HCT116 (cell line): ENCODE measurements at regions not wholly inside any gene's neighbourhood (a gene's known extent, or its start where the extent isn't known, plus 50 kb on each side); places are given as distances from the start of the nearest gene placed in this dataset.

Source experiments
- ATAC-seq: fragments of 200-7000 bp; cut with Tn5 transposase; 2 replicates; pipeline ENCODE4 v1.9.1; 2020; ENCODE audit warnings: mild to moderate bottlenecking, moderate library complexity
- BruUV-seq: library from RNA; stranded (reverse); fragments of 400-500 nt; replicated peaks from 2 replicates; lab custom pipeline; 2021; lab: Mats Ljungman, UMichigan
- CTCF ChIA-PET: fragments of 300-600 bp; sonication (Branson Sonifier 250); formaldehyde crosslinking; loops from one replicate; lab custom pipeline; 2021; ENCODE audit warnings: antibody characterized with exemption; lab: Charles Lee
- POLR2A ChIA-PET: fragments of 300-600, 350-600 bp; sonication (Branson Sonifier 250); formaldehyde crosslinking; loops from one replicate; lab custom pipeline; 2021; ENCODE audit warnings: antibody characterized with exemption; lab: Charles Lee
- RAD21 ChIA-PET, 2 experiments: fragments of 300-600 bp; sonication (Branson Sonifier 250); formaldehyde crosslinking; loops; one replicate each; lab custom pipeline; 2023; ENCODE audit warnings: low total read pairs in 2 of 2; ENCODE audit not compliant: uncharacterized antibody in 2 of 2, unreplicated experiment in 2 of 2, low non-redundant PET in 1 of 2; lab: Charles Lee
- DNase-seq: peaks from one replicate; pipeline ENCODE4 v3.0.0-alpha.2; 2010; ENCODE audit warnings: low read depth, low spot score
- H2AFZ ChIP-seq: fragments of 200-600 bp; shearing (Covaris generic), sonication (generic); 2 replicates; pipeline ENCODE4 v1.6.1; 2017; ENCODE audit warnings: low read depth, mixed run types, mixed read lengths, antibody characterized with exemption, low read length; ENCODE audit not compliant: poor library complexity, severe bottlenecking
- H3K27ac ChIP-seq: 2 replicates; pipeline ENCODE4 v1.5.1; 2012; ENCODE audit warnings: low read depth, low read length
- H3K27me3 ChIP-seq: fragments of 200-600 bp; sonication (generic); 2 replicates; pipeline ENCODE4 v1.6.1; 2016; ENCODE audit warnings: mixed run types, low read length, mixed read lengths; ENCODE audit not compliant: insufficient read depth
- H3K36me3 ChIP-seq, 2 experiments: fragments of 200-500 bp in 1 of 2; fragments of 200-600 bp in 1 of 2; sonication (Bioruptor generic) in 1 of 2; sonication (generic) in 1 of 2; 2 replicates each; pipeline versions ENCODE4 v1.5.1 to v1.6.1; 2014 to 2016; ENCODE audit warnings: low read length in 2 of 2, inconsistent platforms in 1 of 2, mixed read lengths in 1 of 2, mixed run types in 1 of 2; ENCODE audit not compliant: insufficient read depth in 2 of 2, control insufficient read depth in 1 of 2
- H3K4me1 ChIP-seq, 2 experiments: fragments of 200-600 bp in 1 of 2; sonication (generic) in 1 of 2; 2 replicates each; pipeline versions ENCODE4 v1.5.1 to v1.6.1; 2012 to 2017; ENCODE audit warnings: low read length in 2 of 2, inconsistent platforms in 1 of 2, mild to moderate bottlenecking in 1 of 2, mixed read lengths in 1 of 2, mixed run types in 1 of 2, moderate library complexity in 1 of 2; ENCODE audit not compliant: insufficient read depth in 2 of 2, control insufficient read depth in 1 of 2
- H3K4me2 ChIP-seq: fragments of 200-600 bp; sonication (generic); 2 replicates; pipeline ENCODE4 v1.6.1; 2017; ENCODE audit warnings: mixed run types, low read length, mixed read lengths
- H3K4me3 ChIP-seq, 2 experiments: fragments of 200-600 bp in 1 of 2; sonication (generic) in 1 of 2; replicated peaks in 1 of 2; 2 replicates each; pipeline ENCODE4 v1.5.1; 2011 to 2016; ENCODE audit warnings: low read length in 2 of 2, control low read depth in 1 of 2, low read depth in 1 of 2, mild to moderate bottlenecking in 1 of 2, mixed read lengths in 1 of 2, mixed run types in 1 of 2
- H3K79me2 ChIP-seq: fragments of 200-600 bp; sonication (generic); 2 replicates; pipeline ENCODE4 v1.6.1; 2017; ENCODE audit warnings: mild to moderate bottlenecking, mixed run types, low read length, moderate library complexity, mixed read lengths; ENCODE audit not compliant: insufficient read depth
- H3K9ac ChIP-seq: fragments of 200-600 bp; sonication (generic); 2 replicates; pipeline ENCODE4 v1.6.1; 2016; ENCODE audit warnings: low read length, mixed read lengths
- H3K9me2 ChIP-seq: fragments of 200-600 bp; sonication (generic), shearing (Covaris generic); 2 replicates; pipeline ENCODE4 v1.6.1; 2017; ENCODE audit warnings: mixed run types, mild to moderate bottlenecking, moderate library complexity; ENCODE audit not compliant: insufficient read depth
- H3K9me3 ChIP-seq, 2 experiments: fragments of 200-500 bp in 1 of 2; fragments of 200-600 bp in 1 of 2; sonication (Bioruptor generic) in 1 of 2; sonication (generic) in 1 of 2; 2 replicates each; pipeline ENCODE4 v1.6.1; 2014 to 2017; ENCODE audit warnings: low read length in 2 of 2, mixed read lengths in 2 of 2, inconsistent platforms in 1 of 2, low read depth in 1 of 2, mild to moderate bottlenecking in 1 of 2, mixed run types in 1 of 2, moderate library complexity in 1 of 2; ENCODE audit not compliant: control insufficient read depth in 1 of 2, insufficient read depth in 1 of 2
- H4K20me1 ChIP-seq: fragments of 200-600 bp; sonication (generic), shearing (Covaris generic); 2 replicates; pipeline ENCODE4 v1.6.1; 2017; ENCODE audit warnings: mixed run types, mild to moderate bottlenecking, moderate library complexity; ENCODE audit not compliant: insufficient read depth
- EGR1 ChIP-seq: IDR thresholded peaks from 2 replicates; pipeline ENCODE4 v1.6.1; 2012; ENCODE audit warnings: low read depth
- ELF1 ChIP-seq: IDR thresholded peaks from 2 replicates; pipeline ENCODE4 v1.6.1; 2012; ENCODE audit warnings: low read depth, borderline replicate concordance
- SRF ChIP-seq: IDR thresholded peaks from 2 replicates; pipeline ENCODE4 v1.6.1; 2012; ENCODE audit warnings: low read depth
- YY1 ChIP-seq: IDR thresholded peaks from 2 replicates; pipeline ENCODE4 v1.6.1; 2011; ENCODE audit warnings: low read length, low read depth, moderate library complexity, mild to moderate bottlenecking; ENCODE audit not compliant: insufficient replicate concordance; ENCODE audit errors: extremely low read depth
- ZNF274 ChIP-seq: fragments of 200-500 bp; sonication (Bioruptor generic); IDR thresholded peaks from 2 replicates; pipeline ENCODE4 v1.6.1; 2014; ENCODE audit warnings: mild to moderate bottlenecking, low read depth, low read length, inconsistent platforms
- intact Hi-C: fragments of 100-400 bp; cut with micrococcal nuclease; formaldehyde crosslinking; loops from 2 replicates; pipeline ENCODE4 v1.10.0; 2022
- TF ChIP-seq, protein P1 (sequence below): IDR thresholded peaks from 2 replicates; pipeline ENCODE4 v1.6.1; 2011; ENCODE audit warnings: mild to moderate bottlenecking, low read length, moderate library complexity; ENCODE audit not compliant: insufficient replicate concordance; ENCODE audit errors: extremely low read depth
- TF ChIP-seq, protein P2 (sequence below), 3 experiments: fragments of 200-600 bp in 1 of 3; sonication (generic) in 1 of 3; IDR thresholded peaks in 2 of 3; conservative IDR thresholded peaks in 1 of 3; 2 replicates each; pipeline ENCODE4 v1.5.1; 2012 to 2017; ENCODE audit warnings: low read depth in 2 of 3, low read length in 2 of 3, antibody characterized with exemption in 1 of 3, borderline replicate concordance in 1 of 3, control low read depth in 1 of 3, mild to moderate bottlenecking in 1 of 3, mixed read lengths in 1 of 3, mixed run types in 1 of 3, moderate library complexity in 1 of 3; ENCODE audit not compliant: insufficient read depth in 1 of 3
- TF ChIP-seq, protein P3 (sequence below): IDR thresholded peaks from 2 replicates; pipeline ENCODE4 v1.6.1; 2012; ENCODE audit warnings: low read depth

DNA sequence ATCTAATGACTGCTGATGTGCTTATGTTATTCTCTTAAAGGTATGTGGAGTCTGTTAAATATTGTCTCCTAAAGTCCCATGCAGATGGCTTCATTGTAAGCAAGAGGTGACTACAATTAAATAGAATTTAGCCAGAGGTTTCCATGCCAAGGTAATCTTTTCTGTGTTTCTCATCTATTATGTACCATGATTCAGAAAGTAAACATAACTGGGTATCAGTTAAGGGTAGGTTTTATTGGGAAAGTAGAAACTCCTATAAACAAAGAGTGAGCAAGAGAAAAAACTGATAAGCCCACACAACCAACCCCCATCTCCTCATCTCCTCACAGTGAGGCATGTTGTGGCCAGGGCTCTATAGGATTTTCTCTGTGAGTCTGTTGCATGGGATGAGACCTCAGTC is 611.7 kb downstream of the SNAPC1 start:
- no peak for ATAC-seq
- no peaks in the 10 kb centered on the region for H3K4me1 ChIP-seq
- no peaks in the 10 kb centered on the region for H3K9me2 ChIP-seq
- ChIA-PET RAD21 (no interaction called here), CTCF (no interaction called here), POLR2A (no interaction called here)
- no peak for DNase-seq
- no peaks in the 10 kb centered on the region for H4K20me1 ChIP-seq
- H3K27ac ChIP-seq: no peak overlapping the region
- no peak overlapping the region for H3K4me2 ChIP-seq
- no peak overlapping the region for H2AFZ ChIP-seq
- no peaks in the 10 kb centered on the region for H3K79me2 ChIP-seq
- no peak overlapping the region for H3K4me3 ChIP-seq
- no TSS peak for BruUV-seq
- H3K9me3 ChIP-seq: no peaks in the 10 kb centered on the region; a peak in 2 of 4 replicates
- H3K27me3 ChIP-seq: no peaks in the 10 kb centered on the region
- TF ChIP-seq, protein P1, sequence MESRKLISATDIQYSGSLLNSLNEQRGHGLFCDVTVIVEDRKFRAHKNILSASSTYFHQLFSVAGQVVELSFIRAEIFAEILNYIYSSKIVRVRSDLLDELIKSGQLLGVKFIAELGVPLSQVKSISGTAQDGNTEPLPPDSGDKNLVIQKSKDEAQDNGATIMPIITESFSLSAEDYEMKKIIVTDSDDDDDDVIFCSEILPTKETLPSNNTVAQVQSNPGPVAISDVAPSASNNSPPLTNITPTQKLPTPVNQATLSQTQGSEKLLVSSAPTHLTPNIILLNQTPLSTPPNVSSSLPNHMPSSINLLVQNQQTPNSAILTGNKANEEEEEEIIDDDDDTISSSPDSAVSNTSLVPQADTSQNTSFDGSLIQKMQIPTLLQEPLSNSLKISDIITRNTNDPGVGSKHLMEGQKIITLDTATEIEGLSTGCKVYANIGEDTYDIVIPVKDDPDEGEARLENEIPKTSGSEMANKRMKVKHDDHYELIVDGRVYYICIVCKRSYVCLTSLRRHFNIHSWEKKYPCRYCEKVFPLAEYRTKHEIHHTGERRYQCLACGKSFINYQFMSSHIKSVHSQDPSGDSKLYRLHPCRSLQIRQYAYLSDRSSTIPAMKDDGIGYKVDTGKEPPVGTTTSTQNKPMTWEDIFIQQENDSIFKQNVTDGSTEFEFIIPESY: no peak
- TF ChIP-seq, protein P2, sequence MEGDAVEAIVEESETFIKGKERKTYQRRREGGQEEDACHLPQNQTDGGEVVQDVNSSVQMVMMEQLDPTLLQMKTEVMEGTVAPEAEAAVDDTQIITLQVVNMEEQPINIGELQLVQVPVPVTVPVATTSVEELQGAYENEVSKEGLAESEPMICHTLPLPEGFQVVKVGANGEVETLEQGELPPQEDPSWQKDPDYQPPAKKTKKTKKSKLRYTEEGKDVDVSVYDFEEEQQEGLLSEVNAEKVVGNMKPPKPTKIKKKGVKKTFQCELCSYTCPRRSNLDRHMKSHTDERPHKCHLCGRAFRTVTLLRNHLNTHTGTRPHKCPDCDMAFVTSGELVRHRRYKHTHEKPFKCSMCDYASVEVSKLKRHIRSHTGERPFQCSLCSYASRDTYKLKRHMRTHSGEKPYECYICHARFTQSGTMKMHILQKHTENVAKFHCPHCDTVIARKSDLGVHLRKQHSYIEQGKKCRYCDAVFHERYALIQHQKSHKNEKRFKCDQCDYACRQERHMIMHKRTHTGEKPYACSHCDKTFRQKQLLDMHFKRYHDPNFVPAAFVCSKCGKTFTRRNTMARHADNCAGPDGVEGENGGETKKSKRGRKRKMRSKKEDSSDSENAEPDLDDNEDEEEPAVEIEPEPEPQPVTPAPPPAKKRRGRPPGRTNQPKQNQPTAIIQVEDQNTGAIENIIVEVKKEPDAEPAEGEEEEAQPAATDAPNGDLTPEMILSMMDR (IDR thresholded peaks at IDR 0.05 in 2 of 3, conservative IDR thresholded peaks at IDR 0.05 in 1 of 3; ENCODE audit: borderline replicate concordance in 1 of 3, insufficient read depth in 1 of 3, low read depth in 2 of 3, low read length in 2 of 3): no peak
- TF ChIP-seq ELF1 (no peak), YY1 (no peak), EGR1 (no peak), ZNF274 (no peak), SRF (no peak)
- TF ChIP-seq, protein P3, sequence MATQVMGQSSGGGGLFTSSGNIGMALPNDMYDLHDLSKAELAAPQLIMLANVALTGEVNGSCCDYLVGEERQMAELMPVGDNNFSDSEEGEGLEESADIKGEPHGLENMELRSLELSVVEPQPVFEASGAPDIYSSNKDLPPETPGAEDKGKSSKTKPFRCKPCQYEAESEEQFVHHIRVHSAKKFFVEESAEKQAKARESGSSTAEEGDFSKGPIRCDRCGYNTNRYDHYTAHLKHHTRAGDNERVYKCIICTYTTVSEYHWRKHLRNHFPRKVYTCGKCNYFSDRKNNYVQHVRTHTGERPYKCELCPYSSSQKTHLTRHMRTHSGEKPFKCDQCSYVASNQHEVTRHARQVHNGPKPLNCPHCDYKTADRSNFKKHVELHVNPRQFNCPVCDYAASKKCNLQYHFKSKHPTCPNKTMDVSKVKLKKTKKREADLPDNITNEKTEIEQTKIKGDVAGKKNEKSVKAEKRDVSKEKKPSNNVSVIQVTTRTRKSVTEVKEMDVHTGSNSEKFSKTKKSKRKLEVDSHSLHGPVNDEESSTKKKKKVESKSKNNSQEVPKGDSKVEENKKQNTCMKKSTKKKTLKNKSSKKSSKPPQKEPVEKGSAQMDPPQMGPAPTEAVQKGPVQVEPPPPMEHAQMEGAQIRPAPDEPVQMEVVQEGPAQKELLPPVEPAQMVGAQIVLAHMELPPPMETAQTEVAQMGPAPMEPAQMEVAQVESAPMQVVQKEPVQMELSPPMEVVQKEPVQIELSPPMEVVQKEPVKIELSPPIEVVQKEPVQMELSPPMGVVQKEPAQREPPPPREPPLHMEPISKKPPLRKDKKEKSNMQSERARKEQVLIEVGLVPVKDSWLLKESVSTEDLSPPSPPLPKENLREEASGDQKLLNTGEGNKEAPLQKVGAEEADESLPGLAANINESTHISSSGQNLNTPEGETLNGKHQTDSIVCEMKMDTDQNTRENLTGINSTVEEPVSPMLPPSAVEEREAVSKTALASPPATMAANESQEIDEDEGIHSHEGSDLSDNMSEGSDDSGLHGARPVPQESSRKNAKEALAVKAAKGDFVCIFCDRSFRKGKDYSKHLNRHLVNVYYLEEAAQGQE: no peak
- intact Hi-C loops: no loop called here
- no peak overlapping the region for H3K9ac ChIP-seq
- H3K36me3 ChIP-seq: no peaks in the 10 kb centered on the region
